ENCODE measurements at regions not wholly inside any gene's neighbourhood (a gene's known extent, or its start where the extent isn't known, plus 50 kb on each side); places are given as distances from the start of the nearest gene placed in this dataset.
"Not testable (repeated sequence)": the region's sequence is repeated elsewhere in the genome, so short reads cannot be mapped to it uniquely, and the experiment has no call there.

DNA sequence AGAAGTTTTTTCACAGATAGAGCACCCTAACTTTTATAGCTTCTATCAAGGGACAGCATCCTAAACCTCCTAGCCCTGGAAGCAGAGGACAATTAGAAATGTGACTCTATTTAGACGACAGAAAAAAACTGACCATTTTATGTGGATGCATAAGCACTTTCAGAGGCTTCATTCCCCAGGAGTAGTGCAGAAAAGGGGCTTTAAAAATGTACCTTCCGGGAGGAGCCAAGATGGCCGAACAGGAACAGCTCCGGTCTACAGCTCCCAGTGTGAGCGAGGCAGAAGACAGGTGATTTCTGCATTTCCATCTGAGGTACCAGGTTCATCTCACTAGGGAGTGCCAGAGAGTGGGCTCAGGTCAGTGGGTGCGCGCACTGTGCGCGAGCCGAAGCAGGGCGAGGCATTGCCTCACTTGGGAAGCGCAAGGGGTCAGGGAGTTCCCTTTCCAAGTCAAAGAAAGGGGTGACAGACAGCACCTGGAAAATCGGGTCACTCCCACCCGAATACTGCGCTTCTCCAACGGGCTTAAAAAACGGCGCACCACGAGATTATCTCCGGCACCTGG, 416.4 kb upstream of the C1orf87 start:
- FAIRE-seq, result not testable (repeated sequence)

DNA sequence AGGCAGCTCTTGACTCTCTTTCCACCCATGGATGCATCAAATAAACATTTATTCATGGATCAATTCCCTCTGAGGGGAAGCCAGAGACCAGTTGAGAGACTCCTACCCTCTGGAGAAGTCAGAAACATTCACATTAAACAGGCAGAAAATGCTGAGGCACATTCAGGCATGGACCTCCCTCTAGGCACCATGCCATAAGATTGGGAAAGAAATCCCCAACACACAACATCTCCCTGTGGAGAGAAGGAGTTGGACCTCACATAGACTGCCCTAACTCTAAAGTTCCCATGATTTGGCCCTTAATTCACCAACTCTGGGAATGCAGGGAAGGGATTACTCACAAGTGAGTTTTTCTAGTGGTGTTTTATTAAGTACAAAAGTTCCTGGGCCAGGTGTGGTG, 415.3 kb upstream of the C1orf87 start:
- FAIRE-seq, result no peak

DNA sequence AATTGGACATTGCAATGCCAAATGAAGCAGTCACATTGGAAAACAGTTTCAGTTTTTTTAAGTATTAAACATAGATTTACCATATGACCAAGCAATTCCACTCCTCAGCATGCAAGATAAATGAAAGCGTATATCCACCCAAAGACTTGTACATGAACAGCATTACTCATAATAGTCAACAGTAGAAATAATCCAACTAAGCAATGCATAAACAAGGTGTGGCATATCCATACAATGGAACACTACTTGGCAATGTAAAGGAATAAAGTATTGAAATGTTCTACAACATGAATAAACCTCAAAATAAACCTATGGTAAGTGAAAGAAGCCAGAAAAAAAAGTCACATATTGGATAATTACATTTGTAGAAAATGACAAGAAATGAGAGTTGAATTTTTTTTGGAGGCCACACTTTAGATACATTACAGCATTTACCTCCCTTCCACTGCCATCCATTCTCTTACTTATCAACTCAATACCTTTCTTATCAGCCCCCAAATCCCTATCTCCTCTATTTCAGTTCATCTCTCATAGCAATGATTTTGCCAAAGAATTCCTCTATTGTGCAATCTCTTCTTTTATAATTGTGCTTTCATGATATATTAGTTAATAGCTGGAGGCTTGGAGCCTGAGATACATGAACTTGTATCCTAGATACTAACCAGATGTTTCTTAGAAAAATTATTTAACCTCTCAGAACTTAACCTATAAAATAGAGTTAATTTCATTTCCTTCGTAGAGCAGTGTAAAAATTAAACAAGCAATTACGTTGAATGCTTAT, 414.2 kb upstream of the C1orf87 start:
- no peak for FAIRE-seq

DNA sequence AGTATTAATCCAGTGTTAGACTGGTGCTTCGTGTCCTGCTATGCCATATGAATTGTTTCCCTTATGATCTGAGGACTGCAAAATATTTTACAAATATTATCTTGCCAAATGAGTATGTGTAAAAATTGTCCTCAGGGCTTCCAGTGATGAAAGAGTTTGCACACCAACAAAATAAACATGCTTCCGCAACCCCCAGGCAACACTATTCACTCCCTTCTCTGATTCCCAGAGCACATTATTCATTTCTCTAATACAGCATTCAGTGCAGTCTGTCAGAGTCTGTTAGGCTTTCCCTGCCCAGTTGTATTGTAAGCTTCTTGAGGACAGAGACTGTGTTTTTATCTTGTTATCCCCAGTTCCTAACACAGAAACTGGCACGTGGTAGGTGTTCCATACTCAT, 409.9 kb upstream of the C1orf87 start:
- FAIRE-seq, result no peak

DNA sequence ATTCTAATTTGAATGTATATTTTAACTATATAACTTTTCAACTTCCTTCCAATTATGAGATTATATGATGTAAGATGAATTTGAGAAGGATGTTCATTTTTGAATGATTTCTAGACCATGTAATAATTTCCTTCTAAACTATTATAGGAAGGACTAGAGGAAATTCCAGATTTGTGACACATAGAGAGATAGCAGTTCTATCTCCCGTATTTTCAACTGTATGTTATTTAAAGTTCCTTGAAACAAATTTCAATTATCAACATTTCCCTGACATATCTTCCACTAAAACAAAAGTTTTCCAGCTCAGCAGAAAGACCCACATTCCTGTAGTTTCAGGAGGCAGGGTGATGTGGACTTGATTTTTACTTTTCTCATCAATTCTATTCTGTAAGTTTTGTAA, 396.7 kb upstream of the C1orf87 start:
- FAIRE-seq, result no peak

DNA sequence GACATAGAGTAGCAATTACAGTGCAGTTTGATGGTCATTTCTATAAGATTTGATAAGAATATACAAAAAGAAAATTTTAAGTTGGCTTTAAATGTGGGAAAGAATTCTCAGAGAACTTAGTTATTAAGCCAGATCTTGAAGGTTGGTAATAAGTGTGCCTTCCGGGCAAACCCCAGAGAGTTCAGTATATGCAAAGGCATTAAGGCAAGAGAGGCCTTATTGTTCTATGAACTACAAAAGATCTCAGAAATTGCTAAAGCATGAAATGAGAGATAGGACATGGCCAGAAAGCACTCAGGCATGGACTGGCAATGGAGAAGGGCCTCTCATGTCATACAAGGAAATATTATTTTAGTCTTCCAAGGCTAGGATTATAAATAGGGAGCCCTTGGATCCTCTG, 390.2 kb upstream of the C1orf87 start:
- FAIRE-seq, result no peak

DNA sequence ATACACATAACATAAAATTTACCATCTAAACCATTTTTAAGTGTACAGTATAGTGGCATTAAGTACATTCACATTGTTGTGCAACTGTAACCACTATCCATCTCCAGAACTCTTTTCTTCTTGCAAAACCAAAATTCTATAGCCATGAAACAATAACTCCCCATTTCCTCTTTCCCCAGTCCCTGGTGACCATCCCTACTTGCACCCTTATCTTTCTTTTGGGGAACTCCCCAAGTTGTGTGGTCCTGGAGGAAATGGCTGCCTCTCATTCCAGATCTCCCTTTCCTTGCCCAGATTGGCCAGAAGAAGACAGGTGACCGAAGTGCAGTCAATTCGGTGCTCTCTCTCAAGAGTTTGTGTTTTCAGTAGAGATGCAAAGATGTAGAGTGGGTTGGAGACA, 389.6 kb upstream of the C1orf87 start:
- FAIRE-seq, result no peak

DNA sequence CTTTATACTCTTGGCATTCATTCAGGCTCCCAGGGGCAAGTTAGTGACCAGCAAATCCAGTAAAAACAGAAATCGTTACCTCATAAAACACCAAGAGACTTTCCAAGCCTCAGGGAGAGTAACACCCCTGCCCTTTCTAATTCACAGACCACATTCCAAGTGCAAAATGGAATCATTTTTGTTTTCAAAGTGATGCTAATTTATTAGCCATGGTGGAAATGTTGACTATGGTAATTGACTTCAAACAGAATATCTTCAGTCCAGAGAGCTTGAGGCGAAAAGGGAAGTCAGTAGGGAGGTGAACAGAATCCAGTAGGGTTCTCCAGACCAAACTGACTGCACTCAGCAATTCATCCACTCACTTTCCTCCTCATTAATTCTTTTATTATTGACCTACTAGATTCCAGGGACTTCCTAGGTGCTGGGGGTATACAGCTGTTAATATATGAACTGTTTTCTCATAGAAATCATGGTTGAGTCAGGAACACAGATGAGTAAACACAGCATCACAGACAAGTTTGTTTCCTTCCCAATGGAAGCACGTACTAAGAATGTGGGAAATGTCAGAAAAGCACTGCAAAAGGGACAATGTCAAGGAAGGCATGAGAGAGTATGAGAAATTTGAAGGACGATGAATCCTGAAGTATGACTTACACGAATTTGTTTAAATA, 388.5 kb upstream of the C1orf87 start:
- FAIRE-seq, result no peak

DNA sequence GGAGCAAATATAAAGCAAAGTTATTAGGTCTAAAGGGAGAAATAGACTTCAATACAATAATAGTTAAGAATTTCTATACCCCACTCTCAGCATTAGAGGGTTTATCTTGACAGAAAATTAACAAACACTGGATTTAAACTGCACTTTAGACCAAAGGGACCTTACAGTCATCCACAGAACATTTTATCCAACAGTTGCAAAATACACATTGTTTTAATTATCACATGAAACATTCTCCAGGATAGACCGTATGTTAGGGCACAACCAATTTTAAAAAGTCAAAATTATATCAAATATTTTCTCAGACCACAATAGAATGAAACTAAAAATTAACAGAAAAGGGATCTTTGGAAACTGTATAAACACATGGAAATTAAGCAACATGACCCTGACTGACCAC, 384.5 kb upstream of the C1orf87 start:
- no peak for FAIRE-seq

DNA sequence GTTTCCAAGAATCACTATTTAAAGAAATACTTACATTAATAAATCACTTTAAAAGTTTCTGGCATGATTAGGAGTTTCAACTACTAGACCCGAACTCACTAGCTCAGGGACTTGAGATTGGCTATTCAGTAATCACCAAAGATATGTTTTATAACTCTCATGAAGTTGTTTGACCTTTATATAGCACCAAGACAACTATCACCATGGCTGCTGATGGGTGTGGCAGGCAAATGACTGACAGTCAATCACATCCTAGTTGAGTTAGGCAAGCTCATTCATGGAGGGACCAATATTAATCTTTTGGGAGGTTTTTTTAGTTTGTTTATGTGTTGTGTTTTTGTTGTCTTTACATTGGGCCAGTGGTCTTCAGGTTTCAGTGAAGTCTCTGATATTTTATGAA, 376.3 kb upstream of the C1orf87 start:
- FAIRE-seq, result no peak

DNA sequence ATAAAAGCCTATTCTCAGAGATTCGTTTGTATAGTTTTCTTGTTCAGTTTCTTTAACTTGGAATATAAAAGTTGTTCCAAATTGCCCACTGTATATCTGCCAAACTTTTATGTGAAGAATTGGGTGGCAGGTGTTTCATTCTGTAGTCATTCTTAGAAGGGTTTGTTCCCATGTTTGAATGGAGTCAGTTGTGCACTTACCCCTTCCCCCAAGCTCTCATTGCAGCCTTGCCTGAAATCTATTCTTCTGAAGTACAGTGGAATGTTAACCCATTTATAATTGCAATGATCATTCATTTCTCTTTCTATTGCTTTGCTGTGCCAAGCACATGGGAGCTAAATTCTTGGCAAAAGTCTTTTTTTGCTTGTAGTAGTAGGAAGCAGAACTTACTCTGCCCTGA, 375.3 kb upstream of the C1orf87 start:
- FAIRE-seq, result no peak

DNA sequence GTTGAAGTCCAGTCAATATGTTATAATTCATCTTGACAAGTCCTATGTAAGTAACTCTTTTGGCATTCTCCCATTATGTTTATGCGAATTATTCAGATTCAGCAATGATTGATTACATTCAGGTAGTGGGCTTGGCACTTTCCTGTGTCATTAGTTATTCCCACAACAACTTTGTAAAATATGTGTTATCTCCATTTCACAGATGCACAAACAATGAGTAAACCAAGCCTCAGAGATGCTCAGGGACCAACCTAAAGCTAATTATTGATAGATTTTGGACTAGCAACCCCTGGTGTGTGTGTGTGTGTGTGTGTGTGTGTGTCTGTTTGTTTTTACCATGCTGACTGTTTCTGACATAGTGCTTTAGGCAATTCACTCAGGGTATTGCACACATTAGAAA, 371.1 kb upstream of the C1orf87 start:
- no peak for FAIRE-seq

DNA sequence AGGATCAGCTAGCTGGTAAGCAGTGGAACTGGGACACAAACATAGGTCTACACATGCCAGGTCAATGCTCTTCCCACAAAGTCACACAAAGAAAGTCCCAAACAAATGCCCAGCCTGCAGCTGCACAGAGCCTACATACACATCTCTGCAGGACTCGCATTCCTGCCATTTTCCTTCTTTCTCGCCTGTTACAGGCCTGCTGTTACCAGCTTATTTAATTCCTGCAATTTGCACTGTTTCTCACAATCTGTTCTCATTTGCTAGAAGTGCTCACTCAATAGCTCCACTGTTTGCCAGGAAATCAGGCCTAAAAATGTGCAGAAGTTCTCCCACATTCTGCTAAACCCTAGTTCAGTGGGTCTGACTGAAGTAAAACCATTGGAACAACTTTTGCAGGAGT, 362.6 kb upstream of the C1orf87 start:
- no peak for FAIRE-seq

DNA sequence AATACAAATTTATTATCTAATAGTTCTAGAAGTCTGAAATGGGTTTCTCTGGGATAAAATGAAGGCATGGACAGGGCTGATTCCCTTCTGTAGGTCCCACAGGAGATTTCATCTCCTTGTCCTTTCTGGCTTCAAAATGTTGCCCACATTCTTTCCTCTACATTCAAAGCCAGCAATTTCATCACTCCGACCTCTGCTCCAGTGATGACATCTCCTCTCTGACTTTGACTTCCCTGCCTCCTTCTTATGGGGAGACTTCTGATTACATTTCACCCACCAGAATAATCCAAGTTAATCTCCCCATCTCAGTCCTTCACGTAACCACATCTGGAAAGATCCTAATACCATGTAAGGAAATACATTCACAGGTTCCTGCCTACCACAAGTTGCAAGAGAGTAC, 358.0 kb upstream of the C1orf87 start:
- no peak for FAIRE-seq

DNA sequence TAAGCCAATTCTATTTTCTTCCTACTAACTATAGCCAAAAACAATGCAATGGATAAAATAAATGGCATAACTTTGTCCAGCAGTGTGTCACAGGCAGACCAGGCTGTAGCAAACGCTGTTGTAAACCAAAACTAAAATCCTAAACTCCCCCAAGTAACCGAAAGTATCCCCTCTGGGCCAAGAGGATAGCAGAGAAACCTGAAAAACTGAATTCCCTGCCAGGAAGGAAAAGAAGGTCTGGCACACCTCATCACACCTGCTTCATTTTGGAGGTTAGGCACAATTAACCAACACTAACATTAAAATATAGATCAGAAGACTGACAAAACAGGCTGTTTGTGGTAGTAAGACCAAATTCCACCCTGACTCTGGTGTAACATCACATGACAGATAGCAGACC, 356.8 kb upstream of the C1orf87 start:
- no peak for FAIRE-seq

DNA sequence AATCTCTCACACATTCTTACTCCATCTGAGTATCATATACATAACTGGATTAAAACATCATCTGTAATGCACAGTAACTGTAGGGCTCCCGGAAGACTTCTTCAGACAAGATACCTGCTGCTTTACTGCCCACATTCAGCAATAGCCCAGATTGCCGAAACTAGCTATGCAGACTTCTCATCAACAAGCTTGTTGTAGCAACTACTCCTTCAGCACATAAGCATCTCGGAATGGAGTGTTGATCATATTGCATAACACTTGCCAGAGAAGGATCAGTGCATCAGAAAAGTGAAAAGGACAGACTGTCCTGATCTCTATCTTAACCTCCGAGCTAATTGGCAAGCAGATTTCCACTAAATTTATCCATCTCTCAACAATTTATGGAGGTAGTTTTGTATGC, 354.6 kb upstream of the C1orf87 start:
- FAIRE-seq, result no peak

DNA sequence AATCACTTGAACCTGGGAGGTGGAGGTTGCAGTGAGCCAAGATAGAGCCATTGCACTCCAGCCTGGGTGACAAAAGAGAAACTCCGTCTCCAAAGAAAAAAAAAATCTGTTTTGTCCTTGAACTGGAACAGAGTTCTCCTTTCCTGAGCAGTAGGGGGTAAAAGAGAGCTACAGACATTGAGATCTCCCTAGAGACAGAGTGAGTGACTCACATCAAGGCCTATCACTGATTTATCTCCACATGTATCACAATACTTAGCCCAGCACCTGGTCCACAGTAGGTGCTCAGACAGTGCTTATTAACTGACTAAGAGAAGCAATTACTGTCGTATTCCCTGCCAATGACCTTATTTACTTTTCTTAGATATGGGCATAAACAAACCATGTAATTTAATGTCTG, 354.1 kb upstream of the C1orf87 start:
- FAIRE-seq, result no peak

DNA sequence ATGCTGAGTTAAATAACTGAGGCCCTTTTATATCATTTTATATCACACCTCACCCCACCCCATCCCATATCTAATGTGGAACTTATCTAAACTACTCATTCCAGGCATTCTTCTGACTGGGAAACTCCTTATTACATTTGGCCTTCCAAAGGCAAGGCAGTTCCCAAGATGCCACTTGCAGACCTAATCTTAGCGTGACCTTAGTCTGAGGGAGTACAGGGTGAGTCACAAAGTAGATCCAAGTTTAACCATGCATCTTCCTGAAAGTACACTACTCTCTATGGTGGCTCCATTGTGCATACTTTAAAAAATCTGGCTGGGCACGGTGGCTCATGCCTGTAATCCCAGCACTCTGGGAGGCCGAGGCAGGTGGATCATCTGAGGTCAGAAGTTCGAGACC, 353.6 kb upstream of the C1orf87 start:
- FAIRE-seq, result no peak

DNA sequence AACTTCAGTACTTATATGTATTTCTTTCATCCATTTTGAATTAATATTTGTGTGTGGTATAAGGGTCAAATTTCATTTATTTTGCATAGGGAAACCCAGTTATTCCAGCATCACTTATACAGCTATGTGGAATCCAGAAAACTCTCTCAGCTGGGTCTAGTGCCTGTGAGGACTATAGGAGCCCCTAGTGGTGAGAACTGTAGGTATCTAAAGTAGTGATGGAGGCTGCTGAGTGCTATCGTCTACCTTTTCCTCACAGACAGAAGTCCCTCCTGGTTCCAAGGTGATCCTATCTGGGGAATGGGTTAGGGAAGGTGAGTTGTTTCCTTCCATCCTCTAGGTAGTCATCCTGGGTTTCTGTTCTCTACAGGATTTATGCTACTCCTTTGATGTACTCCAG, 352.0 kb upstream of the C1orf87 start:
- no peak for FAIRE-seq

DNA sequence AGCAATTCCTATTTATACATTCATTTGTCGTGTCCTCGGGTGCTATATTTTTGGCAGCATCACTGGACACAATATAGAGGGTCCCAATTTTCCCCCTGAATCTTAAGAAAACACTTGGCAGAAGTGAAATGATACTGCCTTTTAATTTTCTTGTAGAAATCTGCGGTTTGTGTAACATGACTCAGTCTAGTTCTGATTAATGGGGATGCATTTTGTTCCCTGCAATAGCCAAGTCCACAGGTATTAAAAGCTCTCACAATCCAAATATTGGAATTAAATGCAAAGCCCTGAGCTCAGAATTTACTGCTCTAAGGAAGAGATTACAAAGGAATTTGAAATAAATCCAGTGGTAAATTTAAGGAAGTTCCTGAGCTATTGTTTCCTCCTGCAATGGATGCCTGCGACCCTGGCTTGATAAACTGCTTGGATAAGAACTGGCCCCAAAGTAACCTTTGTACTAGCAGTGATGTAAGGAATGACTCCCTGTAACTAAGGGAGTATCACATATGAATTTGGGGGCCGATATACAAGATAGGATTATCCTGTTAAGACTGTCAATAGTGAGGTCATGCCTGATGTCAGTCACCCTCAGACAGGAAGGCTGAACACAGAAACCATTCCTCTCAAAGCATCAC, 349.7 kb upstream of the C1orf87 start:
- FAIRE-seq, result no peak

DNA sequence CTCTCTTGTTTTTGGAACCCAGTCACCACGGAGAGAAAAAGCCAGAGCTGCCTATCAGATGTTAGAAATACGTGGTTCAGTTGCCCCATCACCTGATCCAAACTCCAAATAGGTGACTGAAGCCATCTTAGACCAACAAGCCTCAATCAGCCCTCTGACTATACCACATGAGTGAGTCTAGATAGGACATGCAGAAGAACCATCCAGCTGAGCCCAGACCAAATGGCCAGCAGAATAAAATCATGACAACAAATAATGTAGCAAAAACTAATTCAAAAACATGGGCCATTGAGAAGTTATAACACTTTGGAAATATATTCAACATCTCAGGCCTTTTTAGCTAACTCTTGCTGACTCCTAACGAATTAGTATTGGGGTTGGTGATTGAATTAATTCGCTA, 348.4 kb upstream of the C1orf87 start:
- FAIRE-seq, result no peak

DNA sequence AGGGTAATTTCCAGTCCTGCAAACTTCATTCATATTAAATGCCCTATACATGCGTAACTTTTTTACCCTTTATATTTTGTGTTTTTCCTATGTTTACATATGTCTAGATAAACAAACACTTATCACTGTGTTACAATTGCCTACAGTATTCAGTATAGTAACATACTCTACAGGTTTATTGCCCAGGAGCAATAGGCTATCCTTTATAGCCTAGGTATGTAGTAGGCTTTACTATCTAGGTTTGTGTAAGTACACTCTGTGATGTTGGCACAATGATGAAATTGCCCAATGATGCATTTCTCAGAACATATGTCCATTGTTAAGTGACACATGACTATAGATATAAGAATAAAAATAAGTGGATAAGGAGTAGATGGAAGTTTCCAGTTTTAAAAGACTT, 345.5 kb upstream of the C1orf87 start:
- no peak for FAIRE-seq

DNA sequence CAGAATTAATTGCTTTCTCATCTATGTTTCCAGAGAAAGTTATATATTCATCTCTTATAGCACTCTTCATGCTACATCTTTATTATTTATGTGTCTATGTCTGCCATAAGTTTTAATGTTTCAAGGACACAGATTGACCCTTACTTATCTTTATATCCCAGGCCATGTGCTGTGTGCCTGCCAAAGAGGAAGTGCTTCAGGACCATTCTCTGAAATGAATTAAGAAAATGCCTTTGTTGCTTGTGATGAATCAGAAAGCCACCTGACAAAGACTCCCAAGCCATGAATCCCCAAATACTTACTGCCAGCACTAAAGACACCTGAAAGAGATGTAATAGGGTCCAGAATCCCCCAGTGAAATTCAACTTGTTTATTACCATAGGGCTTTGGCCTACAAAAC, 342.1 kb upstream of the C1orf87 start:
- FAIRE-seq, result no peak

DNA sequence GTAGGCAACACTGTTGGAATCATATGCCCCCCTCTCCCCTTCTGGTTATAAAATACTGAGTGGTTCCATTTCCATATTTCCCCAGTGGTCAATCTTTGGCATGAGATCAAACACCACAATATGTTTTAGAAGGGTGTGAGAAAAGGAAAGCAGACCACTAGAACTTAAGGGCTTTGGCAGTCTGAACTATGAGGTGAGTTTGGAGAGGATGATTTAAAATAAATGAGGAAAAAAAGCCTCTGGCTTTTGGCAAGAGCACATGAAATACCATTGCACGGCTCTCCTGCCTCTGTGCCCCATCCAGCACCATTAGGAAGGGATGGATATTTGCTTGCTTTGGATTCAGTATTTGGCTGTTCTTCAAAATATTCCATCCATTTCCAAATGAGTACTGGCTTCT, 339.5 kb upstream of the C1orf87 start:
- no peak for FAIRE-seq

All from endometrium (tissue), 2 donors.